HEK293 (cell line): ENCODE measurements at regions not wholly inside any gene's neighbourhood (a gene's known extent, or its start where the extent isn't known, plus 50 kb on each side); places are given as distances from the start of the nearest gene placed in this dataset.

Experiments used
- CTCF ChIA-PET: fragments of 350-600 bp; formaldehyde crosslinking; extraction: SDS; loops from one replicate; lab custom pipeline; 2021; ENCODE audit warnings: antibody characterized with exemption; lab: Yijun Ruan, JAX
- POLR2A ChIA-PET: fragments of 300-600 bp; formaldehyde crosslinking; extraction: SDS; loops from one replicate; lab custom pipeline; 2020; ENCODE audit warnings: antibody characterized with exemption, inconsistent platforms; lab: Yijun Ruan, JAX
- H3K27ac ChIP-seq: fragments of 200-500 bp; sonication (Bioruptor generic); 2 replicates; pipeline ENCODE4 v1.5.1; 2014; ENCODE audit warnings: low read depth, low read length, control low read depth, inconsistent platforms; ENCODE audit errors: extremely low read depth
- H3K36me3 ChIP-seq, 2 experiments: fragments of 200-500 bp in 1 of 2; sonication (Bioruptor generic) in 1 of 2; 1 replicate in 1 of 2; 2 replicates in 1 of 2; pipeline ENCODE4 v1.5.1; 2014 to 2017; ENCODE audit warnings: inconsistent platforms in 2 of 2, low read length in 2 of 2; ENCODE audit not compliant: control insufficient read depth in 2 of 2, insufficient read depth in 1 of 2
- H3K4me1 ChIP-seq: fragments of 200-500 bp; sonication (Bioruptor generic); 2 replicates; pipeline ENCODE4 v1.5.1; 2014; ENCODE audit warnings: mild to moderate bottlenecking, low read length, inconsistent platforms; ENCODE audit not compliant: control insufficient read depth, insufficient read depth
- H3K4me3 ChIP-seq: 2 replicates; pipeline ENCODE4 v1.5.1; 2011; ENCODE audit warnings: low read depth, mild to moderate bottlenecking, control low read depth, low read length, moderate library complexity
- H3K9me3 ChIP-seq: fragments of 200-500 bp; sonication (Bioruptor generic); 2 replicates; pipeline ENCODE4 v1.5.1; 2014; ENCODE audit warnings: low read depth, low read length, inconsistent platforms; ENCODE audit not compliant: control insufficient read depth, insufficient read depth
- GLI2 ChIP-seq: fragments of 450-650 bp; formaldehyde crosslinking; IDR thresholded peaks from 2 replicates; pipeline ENCODE4; 2017; ENCODE audit warnings: missing biosample characterization, missing genetic modification characterization, low read depth, borderline replicate concordance
- IKZF3 ChIP-seq: fragments of 450-650 bp; IDR thresholded peaks from 2 replicates; pipeline ENCODE4 v1.5.0; 2018; ENCODE audit warnings: missing biosample characterization, mild to moderate bottlenecking, missing genetic modification characterization, moderate library complexity
- KLF10 ChIP-seq: fragments of 450-650 bp; IDR thresholded peaks from 2 replicates; pipeline ENCODE4 v1.5.1; 2018; ENCODE audit warnings: missing biosample characterization, mild to moderate bottlenecking, missing genetic modification characterization
- MEIS1 ChIP-seq: sonication (generic); formaldehyde crosslinking; IDR thresholded peaks from 2 replicates; pipeline ENCODE4 v1.8.1; 2022; ENCODE audit warnings: missing genetic modification reagents, mild to moderate bottlenecking, borderline replicate concordance
- MYNN ChIP-seq: fragments of 450-650 bp; formaldehyde crosslinking; IDR thresholded peaks from 2 replicates; pipeline ENCODE4 v1.5.1; 2016; ENCODE audit warnings: missing biosample characterization, missing genetic modification characterization, borderline replicate concordance
- SCRT2 ChIP-seq: fragments of 450-650 bp; formaldehyde crosslinking; IDR thresholded peaks from 2 replicates; pipeline ENCODE4 v1.5.1; 2016; ENCODE audit warnings: missing biosample characterization, missing genetic modification characterization
- SP2 ChIP-seq: fragments of 450-650 bp; formaldehyde crosslinking; IDR thresholded peaks from 2 replicates; pipeline ENCODE4 v1.5.1; 2016; ENCODE audit warnings: missing biosample characterization, missing genetic modification characterization
- SP3 ChIP-seq: fragments of 450-650 bp; formaldehyde crosslinking; IDR thresholded peaks from 2 replicates; pipeline ENCODE4 v1.5.1; 2016; ENCODE audit warnings: missing biosample characterization, missing genetic modification characterization
- TCF7L2 ChIP-seq: IDR thresholded peaks from 2 replicates; pipeline ENCODE4 v1.6.1; 2011; ENCODE audit warnings: low read depth, mild to moderate bottlenecking, inconsistent platforms, low read length, moderate library complexity, borderline replicate concordance
- ZEB2 ChIP-seq: fragments of 450-650 bp; formaldehyde crosslinking; IDR thresholded peaks from 2 replicates; pipeline ENCODE4 v1.5.1; 2016; ENCODE audit warnings: missing biosample characterization, missing genetic modification characterization
- ZNF132 ChIP-seq: fragments of 450-650 bp; formaldehyde crosslinking; IDR thresholded peaks from 2 replicates; pipeline ENCODE4 v1.5.1; 2017; ENCODE audit warnings: missing biosample characterization, missing genetic modification characterization, borderline replicate concordance
- ZNF24 ChIP-seq: fragments of 450-650 bp; formaldehyde crosslinking; IDR thresholded peaks from 2 replicates; pipeline ENCODE4 v1.5.1; 2016; ENCODE audit warnings: missing biosample characterization, missing genetic modification characterization
- ZNF391 ChIP-seq: fragments of 450-650 bp; formaldehyde crosslinking; IDR thresholded peaks from 2 replicates; pipeline ENCODE4 v1.5.1; 2016; ENCODE audit warnings: low read depth, missing biosample characterization, missing genetic modification characterization, borderline replicate concordance
- ZNF48 ChIP-seq: fragments of 450-650 bp; formaldehyde crosslinking; IDR thresholded peaks from 2 replicates; pipeline ENCODE4 v1.5.1; 2016; ENCODE audit warnings: missing biosample characterization, missing genetic modification characterization
- ZNF558 ChIP-seq: fragments of 450-650 bp; formaldehyde crosslinking; IDR thresholded peaks from 2 replicates; pipeline ENCODE4 v1.5.1; 2016; ENCODE audit warnings: missing biosample characterization, missing genetic modification characterization
- ZNF626 ChIP-seq: fragments of 450-650 bp; sonication (Bioruptor Pico); formaldehyde crosslinking; IDR thresholded peaks from 2 replicates; pipeline ENCODE4 v1.5.1; 2018; ENCODE audit warnings: missing biosample characterization, missing genetic modification characterization, inconsistent platforms
- ZNF707 ChIP-seq: fragments of 450-650 bp; formaldehyde crosslinking; IDR thresholded peaks from 2 replicates; pipeline ENCODE4 v1.5.1; 2016; ENCODE audit warnings: missing biosample characterization, missing genetic modification characterization
- TF ChIP-seq, protein P1 (sequence below): fragments of 450-650 bp; formaldehyde crosslinking; IDR thresholded peaks from 2 replicates; pipeline ENCODE4 v1.5.1; 2016; ENCODE audit warnings: missing biosample characterization, missing genetic modification characterization
- TF ChIP-seq, protein P2 (sequence below): fragments of 450-650 bp; formaldehyde crosslinking; IDR thresholded peaks from 2 replicates; pipeline ENCODE4 v1.5.1; 2016; ENCODE audit warnings: missing biosample characterization, missing genetic modification characterization
- TF ChIP-seq, protein P3 (sequence below): fragments of 450-650 bp; formaldehyde crosslinking; IDR thresholded peaks from 2 replicates; pipeline ENCODE4 v1.5.1; 2016; ENCODE audit warnings: missing biosample characterization, missing genetic modification characterization
- TF ChIP-seq, protein P4 (sequence below): fragments of 450-650 bp; formaldehyde crosslinking; IDR thresholded peaks from 2 replicates; pipeline ENCODE4 v1.5.1; 2016; ENCODE audit warnings: missing biosample characterization, missing genetic modification characterization

DNA sequence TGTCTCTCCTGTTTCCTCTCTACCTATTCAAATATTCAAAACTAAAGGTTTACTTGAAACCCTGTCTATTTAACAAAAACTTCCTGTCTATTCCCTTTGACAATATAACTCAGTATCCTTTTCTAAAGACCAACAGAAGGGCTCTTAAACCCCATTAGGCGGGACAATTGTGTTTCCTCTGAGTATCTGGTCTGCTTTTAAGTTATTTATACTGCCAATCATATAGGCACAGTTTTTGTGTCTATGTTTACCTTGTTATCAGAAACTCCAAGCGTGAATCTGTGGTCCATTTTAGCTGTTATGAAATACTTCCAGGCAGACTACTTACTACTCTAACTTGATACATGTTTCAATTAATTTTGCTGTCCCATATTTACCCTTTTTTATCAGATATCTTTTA, 350.0 kb upstream of the CTSO start:
- TF ChIP-seq SP2 (tag by site-specific recombination) = no peak
- TF ChIP-seq SP3 (tag by site-specific recombination) = no peak
- TF ChIP-seq MYNN (tag by site-specific recombination) = no peak
- TF ChIP-seq ZEB2 (tag by site-specific recombination) = no peak
- TF ChIP-seq ZNF558 (tag by site-specific recombination) = no peak
- no peak for TF ChIP-seq ZNF48 (tag by site-specific recombination)
- TF ChIP-seq ZNF132 (tag by site-specific recombination) = no peak
- TF ChIP-seq, protein P1, sequence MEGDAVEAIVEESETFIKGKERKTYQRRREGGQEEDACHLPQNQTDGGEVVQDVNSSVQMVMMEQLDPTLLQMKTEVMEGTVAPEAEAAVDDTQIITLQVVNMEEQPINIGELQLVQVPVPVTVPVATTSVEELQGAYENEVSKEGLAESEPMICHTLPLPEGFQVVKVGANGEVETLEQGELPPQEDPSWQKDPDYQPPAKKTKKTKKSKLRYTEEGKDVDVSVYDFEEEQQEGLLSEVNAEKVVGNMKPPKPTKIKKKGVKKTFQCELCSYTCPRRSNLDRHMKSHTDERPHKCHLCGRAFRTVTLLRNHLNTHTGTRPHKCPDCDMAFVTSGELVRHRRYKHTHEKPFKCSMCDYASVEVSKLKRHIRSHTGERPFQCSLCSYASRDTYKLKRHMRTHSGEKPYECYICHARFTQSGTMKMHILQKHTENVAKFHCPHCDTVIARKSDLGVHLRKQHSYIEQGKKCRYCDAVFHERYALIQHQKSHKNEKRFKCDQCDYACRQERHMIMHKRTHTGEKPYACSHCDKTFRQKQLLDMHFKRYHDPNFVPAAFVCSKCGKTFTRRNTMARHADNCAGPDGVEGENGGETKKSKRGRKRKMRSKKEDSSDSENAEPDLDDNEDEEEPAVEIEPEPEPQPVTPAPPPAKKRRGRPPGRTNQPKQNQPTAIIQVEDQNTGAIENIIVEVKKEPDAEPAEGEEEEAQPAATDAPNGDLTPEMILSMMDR (tag by site-specific recombination) = no peak
- TF ChIP-seq, protein P2, sequence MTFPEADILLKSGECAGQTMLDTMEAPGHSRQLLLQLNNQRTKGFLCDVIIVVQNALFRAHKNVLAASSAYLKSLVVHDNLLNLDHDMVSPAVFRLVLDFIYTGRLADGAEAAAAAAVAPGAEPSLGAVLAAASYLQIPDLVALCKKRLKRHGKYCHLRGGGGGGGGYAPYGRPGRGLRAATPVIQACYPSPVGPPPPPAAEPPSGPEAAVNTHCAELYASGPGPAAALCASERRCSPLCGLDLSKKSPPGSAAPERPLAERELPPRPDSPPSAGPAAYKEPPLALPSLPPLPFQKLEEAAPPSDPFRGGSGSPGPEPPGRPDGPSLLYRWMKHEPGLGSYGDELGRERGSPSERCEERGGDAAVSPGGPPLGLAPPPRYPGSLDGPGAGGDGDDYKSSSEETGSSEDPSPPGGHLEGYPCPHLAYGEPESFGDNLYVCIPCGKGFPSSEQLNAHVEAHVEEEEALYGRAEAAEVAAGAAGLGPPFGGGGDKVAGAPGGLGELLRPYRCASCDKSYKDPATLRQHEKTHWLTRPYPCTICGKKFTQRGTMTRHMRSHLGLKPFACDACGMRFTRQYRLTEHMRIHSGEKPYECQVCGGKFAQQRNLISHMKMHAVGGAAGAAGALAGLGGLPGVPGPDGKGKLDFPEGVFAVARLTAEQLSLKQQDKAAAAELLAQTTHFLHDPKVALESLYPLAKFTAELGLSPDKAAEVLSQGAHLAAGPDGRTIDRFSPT = no peak
- no peak for TF ChIP-seq ZNF391 (tag by site-specific recombination)
- TF ChIP-seq, protein P3, sequence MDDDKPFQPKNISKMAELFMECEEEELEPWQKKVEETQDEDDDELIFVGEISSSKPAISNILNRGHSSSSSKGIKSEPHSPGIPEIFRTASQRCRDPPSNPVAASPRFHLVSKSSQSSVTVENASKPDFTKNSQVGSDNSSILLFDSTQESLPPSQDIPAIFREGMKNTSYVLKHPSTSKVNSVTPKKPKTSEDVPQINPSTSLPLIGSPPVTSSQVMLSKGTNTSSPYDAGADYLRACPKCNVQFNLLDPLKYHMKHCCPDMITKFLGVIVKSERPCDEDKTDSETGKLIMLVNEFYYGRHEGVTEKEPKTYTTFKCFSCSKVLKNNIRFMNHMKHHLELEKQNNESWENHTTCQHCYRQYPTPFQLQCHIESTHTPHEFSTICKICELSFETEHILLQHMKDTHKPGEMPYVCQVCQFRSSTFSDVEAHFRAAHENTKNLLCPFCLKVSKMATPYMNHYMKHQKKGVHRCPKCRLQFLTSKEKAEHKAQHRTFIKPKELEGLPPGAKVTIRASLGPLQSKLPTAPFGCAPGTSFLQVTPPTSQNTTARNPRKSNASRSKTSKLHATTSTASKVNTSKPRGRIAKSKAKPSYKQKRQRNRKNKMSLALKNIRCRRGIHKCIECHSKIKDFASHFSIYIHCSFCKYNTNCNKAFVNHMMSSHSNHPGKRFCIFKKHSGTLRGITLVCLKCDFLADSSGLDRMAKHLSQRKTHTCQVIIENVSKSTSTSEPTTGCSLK (tag by site-specific recombination) = no peak
- TF ChIP-seq MEIS1 (CRISPR knock-in tag) = no peak
- no peak for TF ChIP-seq ZNF24 (tag by site-specific recombination)
- TF ChIP-seq IKZF3 = no peak
- no peak for TF ChIP-seq KLF10 (tag by site-specific recombination)
- TF ChIP-seq, all 188 proteins: peak for 0
- Histone ChIP-seq H3K36me3 (no peaks in the 10 kb centered on the region), H3K27ac (no peak overlapping the region), H3K9me3 (no peaks in the 10 kb centered on the region), H3K4me3 (no peak overlapping the region), H3K4me1 (no peaks in the 10 kb centered on the region)
- ChIA-PET CTCF (no interaction called here), POLR2A (no interaction called here)

DNA sequence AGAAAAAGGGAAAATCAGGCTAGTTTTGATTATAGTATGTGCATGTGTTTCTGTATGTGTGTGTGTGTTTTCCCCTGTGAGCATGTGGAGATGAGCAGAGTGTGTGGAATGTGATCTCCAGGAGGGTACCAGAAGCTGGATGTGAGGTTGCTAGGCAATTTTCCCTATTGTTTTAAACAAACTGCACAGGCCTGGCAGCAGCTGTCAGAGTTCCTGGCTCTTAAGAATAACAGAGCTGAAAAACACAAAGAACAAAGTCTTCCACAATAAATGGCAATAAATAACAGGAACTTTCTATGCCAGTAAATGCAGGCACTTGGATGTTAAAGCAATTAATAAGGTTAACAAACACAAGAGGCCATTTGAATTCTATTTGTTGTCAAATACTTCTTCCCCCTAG, 344.6 kb upstream of the CTSO start:
- Histone ChIP-seq H3K36me3 (no peaks in the 10 kb centered on the region), H3K4me3 (no peak overlapping the region), H3K27ac (no peak overlapping the region), H3K9me3 (no peaks in the 10 kb centered on the region), H3K4me1 (no peaks in the 10 kb centered on the region; the same call in 1 of the 2 replicates)
- ChIA-PET CTCF (no interaction called here), POLR2A (no interaction called here)
- TF ChIP-seq GLI2 (tag by site-specific recombination) = no peak
- TF ChIP-seq TCF7L2 = no peak
- TF ChIP-seq, protein P4, sequence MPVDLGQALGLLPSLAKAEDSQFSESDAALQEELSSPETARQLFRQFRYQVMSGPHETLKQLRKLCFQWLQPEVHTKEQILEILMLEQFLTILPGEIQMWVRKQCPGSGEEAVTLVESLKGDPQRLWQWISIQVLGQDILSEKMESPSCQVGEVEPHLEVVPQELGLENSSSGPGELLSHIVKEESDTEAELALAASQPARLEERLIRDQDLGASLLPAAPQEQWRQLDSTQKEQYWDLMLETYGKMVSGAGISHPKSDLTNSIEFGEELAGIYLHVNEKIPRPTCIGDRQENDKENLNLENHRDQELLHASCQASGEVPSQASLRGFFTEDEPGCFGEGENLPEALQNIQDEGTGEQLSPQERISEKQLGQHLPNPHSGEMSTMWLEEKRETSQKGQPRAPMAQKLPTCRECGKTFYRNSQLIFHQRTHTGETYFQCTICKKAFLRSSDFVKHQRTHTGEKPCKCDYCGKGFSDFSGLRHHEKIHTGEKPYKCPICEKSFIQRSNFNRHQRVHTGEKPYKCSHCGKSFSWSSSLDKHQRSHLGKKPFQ (tag by site-specific recombination) = no peak
- TF ChIP-seq SCRT2 = no peak
- no peak for TF ChIP-seq ZNF707 (tag by site-specific recombination)
- TF ChIP-seq ZNF626 = no peak
